Stimulated activated CD4-positive, alpha-beta T cell treated with anti-CD3 and anti-CD28 coated beads, Interleukin-12 subunit alpha, Interleukin-12 subunit beta, amount 100 ng/mL, for 24 hours (primary cell): ENCODE measurements at regions not wholly inside any gene's neighbourhood (a gene's known extent, or its start where the extent isn't known, plus 50 kb on each side); places are given as distances from the start of the nearest gene placed in this dataset.
"Not testable (repeated sequence)": the region's sequence is repeated elsewhere in the genome, so short reads cannot be mapped to it uniquely, and the experiment has no call there.

ENCODE experiments used
- DNase-seq, 2 experiments: peaks; one replicate each; pipeline ENCODE4 v3.0.0-alpha.2; 2020; ENCODE audit warnings: low read depth in 2 of 2

DNA sequence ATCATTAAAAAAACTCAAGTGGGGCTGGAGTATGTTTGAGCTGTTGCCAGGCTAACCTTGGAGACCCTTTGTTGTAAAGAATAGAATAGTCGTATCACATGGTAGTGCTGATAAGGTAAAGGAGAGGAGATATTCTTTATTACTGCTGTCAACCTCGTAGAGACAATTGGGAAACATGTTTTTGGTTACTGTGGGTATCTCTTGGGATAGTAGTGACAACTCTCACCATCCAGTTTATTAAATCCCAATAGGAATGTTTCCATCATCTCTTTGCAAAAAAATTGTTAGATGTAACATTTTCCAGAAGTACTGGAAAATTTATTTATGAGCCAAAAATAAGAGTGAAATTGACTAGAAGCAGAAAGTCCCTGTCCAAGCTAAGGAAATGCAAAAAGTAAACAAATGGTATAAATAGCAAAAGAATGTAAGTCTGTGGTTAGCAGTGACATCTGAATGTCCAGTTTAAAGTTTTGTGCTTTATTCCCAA, 829.3 kb upstream of the CITED2 start:
- no peak for DNase-seq

DNA sequence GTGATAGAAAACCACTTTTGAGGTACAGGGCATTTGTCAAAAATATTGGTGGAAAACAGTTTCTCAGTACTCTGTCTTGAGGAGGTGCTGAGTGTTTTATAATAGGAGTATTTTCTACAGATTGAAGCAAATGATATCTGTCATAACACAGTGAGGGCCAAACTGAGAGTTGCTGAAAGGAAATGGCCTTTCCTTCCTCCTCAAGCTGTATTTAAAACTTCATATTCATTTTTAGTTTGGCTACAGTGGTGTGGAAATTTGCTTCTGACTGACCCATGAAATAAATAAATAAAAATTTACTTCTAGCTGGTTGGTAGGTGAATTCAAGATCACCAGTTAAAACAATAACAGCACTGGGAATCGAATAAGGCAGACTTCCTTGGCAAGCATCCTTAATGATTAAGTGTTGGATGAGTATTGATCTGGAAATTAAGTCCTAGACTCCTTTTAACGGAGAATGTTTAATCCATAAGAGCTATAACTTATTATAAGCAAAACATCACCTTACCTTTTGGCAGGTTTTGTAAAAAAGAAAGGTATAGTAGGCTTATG, 828.6 kb upstream of the CITED2 start:
- DNase-seq, result no peak

DNA sequence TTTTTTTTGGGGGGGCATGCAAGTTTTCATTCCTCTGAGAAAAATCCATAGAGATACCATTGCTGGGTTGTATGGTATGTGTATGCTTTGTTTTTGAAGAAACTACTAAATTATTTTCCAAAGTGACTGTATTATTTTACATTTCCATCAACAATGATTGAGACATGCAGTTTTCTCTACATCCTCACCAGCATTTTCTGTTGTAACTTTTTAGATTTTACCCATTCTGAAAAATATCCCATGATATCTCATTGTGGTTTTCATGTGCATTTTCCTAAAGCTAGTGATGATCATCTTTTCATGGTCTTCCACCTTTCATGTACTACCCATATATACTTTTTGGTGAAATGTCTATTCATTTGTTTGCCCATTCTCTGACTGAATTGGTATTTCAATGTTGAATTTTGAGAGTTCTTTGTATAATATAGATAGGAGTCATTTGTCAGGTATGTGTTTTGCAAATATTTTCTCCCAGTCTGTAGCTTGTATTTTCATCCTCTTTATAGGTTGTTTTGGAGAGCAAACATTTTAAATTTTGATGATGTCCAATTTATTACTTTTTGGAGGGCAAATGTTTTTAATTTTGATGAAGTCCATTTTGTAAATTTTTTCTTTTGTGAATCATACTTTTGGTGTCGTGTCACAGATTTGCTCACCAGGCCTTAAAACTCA, 827.5 kb upstream of the CITED2 start:
- DNase-seq, result no peak

DNA sequence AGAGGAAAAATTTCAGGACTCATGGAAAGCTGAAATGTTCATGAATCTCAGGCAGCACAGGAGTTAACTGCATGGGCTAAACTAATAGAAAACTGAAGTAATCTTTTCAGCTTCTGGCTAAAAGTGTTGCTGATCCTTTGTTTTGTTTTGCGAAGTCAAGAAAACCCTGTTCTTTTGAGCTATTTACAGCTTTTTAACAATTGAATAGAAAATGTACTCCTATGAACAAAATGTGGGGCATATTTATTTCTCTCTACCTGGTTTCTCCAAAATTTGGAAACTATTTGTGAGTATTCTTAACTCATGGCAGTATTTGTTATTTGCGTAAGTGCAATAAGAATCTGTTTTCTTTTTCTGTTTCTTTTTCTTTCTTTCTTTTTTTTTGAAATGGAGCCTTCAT, 818.8 kb upstream of the CITED2 start:
- no peak for DNase-seq

DNA sequence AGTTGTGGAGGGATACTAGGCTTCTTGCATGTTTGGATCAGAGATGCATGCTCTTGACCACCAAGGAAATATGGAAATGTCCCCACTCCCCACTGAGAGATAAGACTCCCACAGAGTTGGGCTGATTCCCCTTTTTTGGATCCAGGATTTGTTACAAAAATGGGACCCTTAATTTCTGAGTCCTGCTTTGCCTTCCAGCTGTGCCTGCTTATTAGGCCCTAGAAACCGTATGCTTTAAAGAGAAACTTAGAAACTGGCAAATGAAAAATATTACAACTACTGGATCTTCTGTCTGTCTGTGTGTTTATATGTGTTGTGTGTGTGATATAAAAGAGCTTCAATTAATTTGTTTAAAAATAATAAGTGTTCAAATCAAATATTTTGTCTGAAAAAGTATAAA, 817.6 kb upstream of the CITED2 start:
- no peak for DNase-seq

DNA sequence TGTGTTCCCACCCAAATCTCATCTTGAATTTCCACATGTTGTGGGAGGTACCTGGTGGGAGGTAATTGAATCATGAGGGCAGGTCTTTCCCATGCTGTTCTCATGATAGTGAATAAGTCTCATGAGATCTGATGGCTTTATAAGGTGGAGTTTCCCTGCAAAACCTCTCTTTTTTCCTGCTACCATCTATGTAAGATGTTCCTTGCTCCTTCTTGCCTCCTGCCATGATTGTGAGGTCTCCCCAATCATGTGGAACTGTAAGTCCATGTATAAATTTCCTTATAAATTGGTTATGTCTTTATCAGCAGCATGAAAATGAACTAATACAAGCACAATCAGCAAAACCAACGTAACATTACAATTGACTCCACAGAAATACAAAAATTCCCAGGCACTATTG, 814.8 kb upstream of the CITED2 start:
- DNase-seq, result not testable (repeated sequence)

DNA sequence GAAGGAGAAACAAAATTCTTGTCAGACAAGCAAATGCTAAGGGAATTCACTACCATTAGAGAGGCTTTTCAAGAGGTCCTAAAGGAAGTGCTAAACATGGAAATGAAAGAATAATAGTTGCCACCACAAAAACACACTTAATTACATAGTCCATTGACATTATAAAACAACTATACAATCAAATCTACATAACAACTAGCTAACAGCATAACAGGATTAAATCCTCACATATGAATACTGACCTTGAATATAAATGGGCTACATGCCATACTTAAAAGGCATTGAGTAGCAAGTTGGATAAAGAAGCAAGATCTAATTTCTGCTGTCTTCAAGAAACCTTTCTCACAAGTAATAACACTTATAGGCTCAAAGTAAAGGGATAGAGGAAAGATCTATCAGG, 811.5 kb upstream of the CITED2 start:
- DNase-seq, result no peak

DNA sequence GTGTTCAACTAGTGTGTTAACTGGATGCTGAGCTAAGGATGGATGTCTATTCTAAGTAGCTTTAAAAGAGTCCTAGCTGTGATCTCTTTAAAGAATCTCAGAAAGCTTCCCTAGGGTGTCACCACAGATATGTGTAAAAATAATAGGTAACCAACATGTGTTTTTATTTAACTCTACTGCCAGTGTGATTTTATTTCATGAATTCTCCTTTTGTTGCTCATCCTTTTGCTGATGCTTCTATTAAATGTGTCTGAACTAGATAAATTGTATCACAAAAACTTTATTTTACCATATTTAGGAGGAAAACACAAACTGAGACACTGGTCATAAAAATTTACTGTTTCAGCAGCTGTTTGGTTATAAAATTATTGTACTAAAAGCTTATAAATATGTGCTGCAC, 809.4 kb upstream of the CITED2 start:
- no peak for DNase-seq

DNA sequence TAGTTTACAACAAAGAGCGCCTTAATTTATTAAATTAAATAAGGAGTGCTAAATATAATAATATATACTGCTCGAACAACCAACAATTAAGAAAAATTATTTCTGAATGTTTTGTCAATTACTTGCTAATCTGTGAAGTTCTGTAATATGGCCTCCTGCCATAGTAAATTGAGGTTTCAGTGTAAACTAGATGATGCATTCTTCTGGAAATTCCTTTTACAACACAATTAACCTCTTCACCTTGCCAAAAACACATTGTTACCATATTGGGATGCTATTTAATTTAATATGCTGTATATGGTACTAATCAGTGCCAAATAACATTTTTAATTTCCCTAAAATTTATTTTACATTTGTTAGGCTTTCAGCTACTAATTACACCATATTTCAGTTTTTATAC, 808.4 kb upstream of the CITED2 start:
- no peak for DNase-seq

DNA sequence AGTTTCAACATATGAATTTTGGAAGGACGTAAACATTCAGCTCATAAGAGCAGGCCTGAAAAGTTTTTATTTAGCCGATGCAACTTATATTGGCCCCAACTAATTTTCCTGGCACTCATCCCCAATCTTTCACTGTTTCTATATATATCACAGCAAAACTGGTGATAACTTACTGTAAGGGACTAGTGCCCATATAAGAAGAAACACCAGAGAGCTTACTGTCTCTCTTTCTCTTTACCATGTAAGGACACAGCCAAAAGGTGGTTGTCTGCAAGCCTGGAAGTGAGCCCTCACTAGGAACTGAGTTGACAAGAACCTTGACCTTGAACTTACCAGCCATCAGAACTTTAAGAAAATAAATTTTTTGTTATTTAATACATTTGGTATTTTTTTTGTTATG, 807.4 kb upstream of the CITED2 start:
- DNase-seq, result no peak

DNA sequence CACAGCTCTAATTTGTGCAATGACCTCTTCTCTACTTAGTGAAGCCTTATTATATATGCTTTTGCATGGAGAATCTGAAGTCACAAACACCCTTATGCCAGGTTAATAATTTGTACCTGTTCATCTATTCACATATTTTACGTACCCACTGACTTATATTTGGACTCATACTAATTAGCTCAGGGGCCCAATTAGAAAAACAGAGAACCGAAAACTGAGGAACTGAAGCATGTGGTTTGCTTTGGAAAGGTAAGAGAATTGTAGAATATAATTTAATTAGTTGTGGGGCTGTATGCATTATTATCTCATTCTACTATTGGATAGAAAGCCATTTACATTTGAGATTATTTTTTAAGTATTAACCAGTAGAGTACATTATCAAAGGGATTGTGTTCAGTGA, 805.9 kb upstream of the CITED2 start:
- no peak for DNase-seq

DNA sequence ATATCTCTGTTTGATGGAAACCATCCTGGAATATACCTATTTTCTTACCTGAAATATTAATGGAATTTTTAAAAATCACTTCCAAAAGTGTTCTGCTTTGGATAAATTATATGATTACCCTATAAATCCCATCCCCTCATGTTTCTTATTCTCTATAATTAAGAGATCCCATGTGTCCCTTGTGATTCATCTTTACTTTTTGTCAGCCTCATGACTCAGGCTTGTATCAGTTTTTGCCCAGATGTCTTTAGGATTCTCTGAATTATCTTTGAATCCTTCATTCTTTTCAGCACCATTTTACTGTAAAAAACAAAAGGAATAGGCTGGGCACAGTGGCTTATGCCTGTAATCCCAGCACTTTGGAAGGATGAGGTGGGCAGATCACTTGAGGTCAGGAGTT, 804.5 kb upstream of the CITED2 start:
- no peak for DNase-seq

DNA sequence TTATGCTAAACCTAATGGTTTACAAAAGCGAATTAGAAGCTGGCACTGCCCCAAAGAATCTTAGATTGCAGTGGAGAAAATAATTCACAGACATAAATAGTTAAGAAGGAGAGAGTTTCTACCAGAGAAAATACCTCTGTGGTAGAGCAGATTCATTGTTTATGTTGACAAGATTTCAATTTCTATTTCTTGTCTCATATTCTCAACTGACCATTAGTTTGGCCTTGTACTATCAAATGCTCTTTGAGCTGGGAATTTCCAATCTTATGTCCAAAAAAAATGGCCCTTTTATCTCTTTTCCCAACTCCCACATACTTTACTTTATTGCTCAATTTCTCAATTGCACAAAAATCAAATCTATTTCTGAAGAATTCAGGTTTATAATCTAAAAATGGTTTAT, 804.1 kb upstream of the CITED2 start:
- DNase-seq, result no peak

DNA sequence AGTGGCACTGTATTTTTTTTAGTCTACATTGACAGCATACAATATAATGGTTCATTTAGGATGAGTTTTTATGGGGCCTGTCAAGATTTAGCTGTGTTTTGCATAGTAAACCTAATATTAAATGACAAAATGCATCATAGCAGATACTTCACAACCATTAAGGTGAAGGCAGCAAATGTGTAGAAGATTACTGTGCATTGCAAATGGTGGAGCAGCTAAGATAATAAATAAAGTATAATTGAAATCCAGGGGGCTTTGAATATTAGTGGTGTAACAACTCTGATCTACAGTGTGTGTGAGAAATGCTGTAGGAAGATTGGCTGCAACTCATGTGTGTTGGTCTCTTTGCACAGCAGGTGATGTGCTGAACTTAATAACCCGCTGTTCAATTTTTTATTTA, 801.9 kb upstream of the CITED2 start:
- DNase-seq, result no peak

DNA sequence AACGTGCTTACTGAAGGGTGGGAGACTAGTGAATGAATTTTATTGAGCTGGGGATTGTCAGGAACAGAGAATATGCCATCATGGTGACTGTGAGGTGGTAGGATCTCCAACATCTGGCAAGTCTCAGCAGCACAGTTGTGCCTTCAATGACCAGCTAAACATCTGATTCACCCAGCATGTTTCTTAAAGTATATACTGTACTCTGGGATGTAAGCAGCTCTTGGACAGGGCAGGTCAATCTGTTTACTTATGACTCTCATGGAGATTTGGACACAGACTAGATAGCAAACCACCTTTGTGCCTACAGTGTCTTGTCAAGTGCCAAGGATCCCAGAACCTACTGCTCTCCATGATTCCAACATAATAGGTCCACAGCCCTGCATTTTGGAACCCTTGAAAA, 801.0 kb upstream of the CITED2 start:
- no peak for DNase-seq

DNA sequence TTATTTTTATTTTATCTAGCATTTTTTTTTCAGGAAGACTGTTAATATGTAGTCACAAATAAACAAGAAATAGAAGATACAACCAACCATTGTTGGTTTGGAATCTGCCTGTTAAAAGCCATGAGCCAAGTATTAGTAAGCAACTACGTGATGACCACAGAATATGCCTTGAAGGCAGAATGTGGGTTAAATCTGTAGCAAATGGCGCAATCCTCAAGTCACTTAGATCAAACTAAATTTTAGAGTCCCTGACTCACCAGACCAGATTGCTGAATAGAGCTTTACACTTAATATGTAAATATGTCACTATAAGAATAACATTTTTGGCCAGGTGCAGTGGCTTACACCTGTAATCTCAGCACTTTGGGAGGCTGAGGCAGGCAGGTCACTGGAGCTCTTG, 800.1 kb upstream of the CITED2 start:
- DNase-seq, result no peak

DNA sequence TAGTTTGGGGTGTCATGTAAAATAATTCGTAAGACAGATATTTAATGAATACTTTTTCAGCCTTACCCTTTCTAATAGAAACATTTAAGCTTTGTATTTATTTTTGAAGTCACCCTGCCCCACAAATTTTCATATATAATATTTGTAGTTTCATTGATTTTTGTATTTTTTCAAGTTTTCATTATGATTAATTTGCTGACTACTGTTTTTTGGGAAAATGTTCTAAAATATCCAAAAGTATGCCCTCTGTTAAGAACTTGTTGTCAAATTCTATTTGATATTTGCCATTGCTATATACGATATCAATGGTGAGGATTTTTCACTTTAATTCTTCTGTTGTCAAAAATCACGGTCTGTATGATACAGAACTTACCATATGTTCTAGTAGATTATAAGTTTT, 793.9 kb upstream of the CITED2 start:
- DNase-seq, result no peak

DNA sequence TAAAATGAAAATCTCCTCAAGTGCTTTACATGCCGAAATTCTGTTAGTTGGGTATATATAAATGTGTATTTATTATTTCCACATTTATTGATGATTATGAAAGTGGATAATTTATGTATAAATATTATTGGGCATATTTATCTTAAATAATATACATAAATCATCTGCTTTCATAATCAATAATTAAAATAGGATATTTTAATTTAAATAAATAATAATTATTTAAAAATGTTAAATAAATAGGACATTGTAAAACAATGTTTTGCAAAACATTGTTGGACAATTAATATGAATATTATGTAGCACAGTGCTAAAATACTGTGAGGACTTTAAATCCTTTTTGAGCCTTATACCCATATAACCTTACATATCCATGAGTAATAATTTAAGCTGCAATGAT, 786.5 kb upstream of the CITED2 start:
- DNase-seq, result no peak

DNA sequence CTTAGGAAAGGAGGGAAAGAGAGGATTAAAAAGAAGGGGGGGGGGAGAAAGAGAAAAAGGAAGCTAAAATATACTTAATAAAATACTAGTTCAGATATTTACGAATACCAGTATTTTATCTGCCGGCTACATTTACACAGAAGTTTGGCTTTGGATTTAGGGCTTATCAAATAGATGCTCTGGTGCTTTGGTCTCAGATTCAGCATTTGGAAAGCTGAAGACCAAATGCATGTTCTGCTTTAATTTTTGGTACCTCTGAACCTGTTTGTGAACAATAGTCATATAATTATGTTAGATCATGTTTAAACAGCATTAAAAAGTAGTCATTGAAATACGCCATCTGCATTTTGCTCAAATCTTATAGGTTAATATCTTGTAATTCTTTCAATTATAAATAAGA, 786.0 kb upstream of the CITED2 start:
- DNase-seq, result no peak

DNA sequence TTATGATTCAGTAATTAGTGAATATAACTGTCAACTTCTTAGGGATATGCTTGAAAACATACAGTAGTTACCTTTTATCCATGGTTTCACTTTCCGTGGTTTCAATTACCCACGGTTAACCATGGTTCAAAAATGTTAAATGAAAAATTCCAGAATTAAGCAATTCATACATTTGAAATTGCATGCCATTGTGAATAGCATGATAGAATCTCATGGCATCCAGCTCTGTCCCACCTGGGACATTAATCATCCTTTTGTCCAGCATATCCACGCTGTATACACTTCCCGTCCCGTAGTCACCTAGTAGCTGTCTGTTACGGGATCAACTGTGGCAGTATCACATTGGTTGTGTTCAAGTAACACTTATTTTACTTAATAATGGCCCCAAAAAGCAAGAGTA, 781.7 kb upstream of the CITED2 start:
- DNase-seq, result no peak

DNA sequence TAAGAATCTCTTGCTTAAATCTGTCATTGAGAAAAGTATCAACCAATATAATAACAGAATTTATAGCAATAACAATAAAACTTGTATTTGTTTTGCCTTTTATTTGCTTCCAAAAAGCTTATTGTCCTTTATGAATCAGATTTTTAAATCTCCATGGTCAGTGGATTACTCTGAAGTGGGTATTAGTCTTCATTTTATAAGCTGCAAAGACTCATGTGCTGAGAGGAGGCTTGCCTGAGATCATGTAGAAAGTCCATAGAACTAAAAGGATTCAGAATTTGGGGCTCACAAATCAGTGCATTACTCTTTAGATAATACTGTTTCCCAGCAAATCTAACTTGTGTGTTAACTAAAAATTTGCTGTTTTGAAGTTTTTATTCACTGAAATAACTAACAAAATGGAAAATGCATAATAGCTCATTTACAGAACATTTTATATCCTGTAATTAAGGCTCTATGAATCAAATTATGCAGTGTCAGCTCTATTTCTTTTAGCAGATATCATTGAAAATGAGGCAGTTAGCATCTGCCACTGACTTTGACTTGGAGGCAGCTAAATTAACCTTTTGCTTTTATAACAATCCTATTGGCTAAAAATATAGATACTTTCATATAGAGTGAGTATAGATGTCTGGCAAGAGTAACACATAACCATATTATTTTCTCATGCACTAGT, 781.1 kb upstream of the CITED2 start:
- DNase-seq, result no peak

DNA sequence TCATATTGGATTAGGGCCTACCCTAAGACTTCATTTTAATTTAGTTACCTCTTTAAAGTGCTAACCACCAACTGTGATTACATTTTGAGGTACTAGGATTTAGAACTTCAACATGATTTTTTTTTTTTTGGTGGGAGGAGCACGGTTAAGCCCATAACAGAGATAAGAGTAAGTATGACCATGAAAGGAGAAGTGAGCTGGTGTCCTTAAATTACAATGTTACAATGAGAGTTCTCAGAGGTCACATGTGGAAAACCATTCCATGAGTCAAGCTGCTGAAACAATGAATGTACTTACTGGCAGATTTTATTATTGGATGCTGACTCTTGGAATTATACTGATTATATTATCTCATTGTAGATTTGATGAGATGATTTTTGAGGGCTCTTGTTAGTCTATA, 779.3 kb upstream of the CITED2 start:
- DNase-seq, result no peak
